GM12878 (cell line): ENCODE measurements at regions not wholly inside any gene's neighbourhood (a gene's known extent, or its start where the extent isn't known, plus 50 kb on each side); places are given as distances from the start of the nearest gene placed in this dataset.

Source experiments
- CTCF ChIP-seq, 3 experiments: IDR thresholded peaks in 2 of 3; conservative IDR thresholded peaks in 1 of 3; 2 replicates each; pipeline ENCODE4 v1.5.1; 2011; ENCODE audit warnings: low read depth in 3 of 3, low read length in 3 of 3, mild to moderate bottlenecking in 3 of 3, control low read depth in 2 of 3, moderate library complexity in 2 of 3, inconsistent platforms in 1 of 3, mixed read lengths in 1 of 3; ENCODE audit not compliant: control insufficient read depth in 2 of 3, insufficient read depth in 1 of 3; ENCODE audit errors: extremely low read depth in 1 of 3
- DPF2 ChIP-seq: fragments of 450-650 bp; IDR thresholded peaks from 2 replicates; pipeline ENCODE4 v1.6.1; 2017; ENCODE audit warnings: mild to moderate bottlenecking
- FOS ChIP-seq: IDR thresholded peaks from 3 replicates; pipeline ENCODE4 v1.6.1; 2011; ENCODE audit warnings: borderline replicate concordance; ENCODE audit not compliant: insufficient read length; ENCODE audit errors: extremely low read depth
- JUND ChIP-seq: IDR thresholded peaks from 2 replicates; pipeline ENCODE4 v1.6.1; 2012; ENCODE audit warnings: low read depth, mild to moderate bottlenecking, low read length, improper control_type of control experiment, moderate library complexity
- PBX3 ChIP-seq: IDR thresholded peaks from 2 replicates; pipeline ENCODE4 v1.6.1; 2011; ENCODE audit warnings: mild to moderate bottlenecking, low read depth, low read length, moderate library complexity; ENCODE audit not compliant: insufficient replicate concordance
- SMC3 ChIP-seq: IDR thresholded peaks from 2 replicates; pipeline ENCODE4 v1.6.1; 2011; ENCODE audit warnings: low read length, improper control_type of control experiment, borderline replicate concordance
- TCF12 ChIP-seq: IDR thresholded peaks from 2 replicates; pipeline ENCODE4 v1.6.1; 2011; ENCODE audit warnings: low read depth, mild to moderate bottlenecking, low read length

- TF ChIP-seq SMC3 (no peak), CTCF (IDR thresholded peaks at IDR 0.05 in 2 of 3, conservative IDR thresholded peaks at IDR 0.05 in 1 of 3; ENCODE audit: control insufficient read depth in 2 of 3, extremely low read depth in 1 of 3, insufficient read depth in 1 of 3, low read depth in 3 of 3, low read length in 3 of 3) (no peak), JUND (no peak), DPF2 (no peak), FOS (no peak), PBX3 (no peak), TCF12 (no peak)
These were observed 474.1 kb upstream of the SOX5 start for GRCh38 chr12:24423611-24424010.
